Neural cell (in vitro differentiated cells): ENCODE measurements at regions not wholly inside any gene's neighbourhood (a gene's known extent, or its start where the extent isn't known, plus 50 kb on each side); places are given as distances from the start of the nearest gene placed in this dataset.

Source experiments
- CTCF ChIP-seq: fragments of 450-650 bp; IDR thresholded peaks from 2 replicates; pipeline ENCODE4 v1.5.1; 2014; ENCODE audit warnings: antibody characterized with exemption, mild to moderate bottlenecking, moderate library complexity; ENCODE audit not compliant: poor library complexity, severe bottlenecking
- EZH2 ChIP-seq: fragments of 200-600, 300-800 bp; shearing (Covaris generic), sonication (generic); IDR thresholded peaks from 2 replicates; pipeline ENCODE4 v1.6.1; 2014; ENCODE audit warnings: antibody characterized with exemption, low read length, borderline replicate concordance, mild to moderate bottlenecking; ENCODE audit not compliant: insufficient read depth, poor library complexity, severe bottlenecking
- POLR2AphosphoS5 ChIP-seq: IDR thresholded peaks from 2 replicates; pipeline ENCODE4 v1.6.1; 2012
- RAD21 ChIP-seq: fragments of 450-650 bp; conservative IDR thresholded peaks from 2 replicates; pipeline ENCODE4 v1.6.1; 2014; ENCODE audit warnings: antibody characterized with exemption, mild to moderate bottlenecking, moderate library complexity
- SMC3 ChIP-seq: fragments of 450-650 bp; conservative IDR thresholded peaks from 2 replicates; pipeline ENCODE4 v1.6.1; 2014; ENCODE audit warnings: antibody characterized with exemption, mild to moderate bottlenecking, moderate library complexity; ENCODE audit not compliant: poor library complexity

- TF ChIP-seq SMC3, result no peak
- TF ChIP-seq CTCF, result no peak
- no peak for TF ChIP-seq RAD21
- no peak for TF ChIP-seq POLR2AphosphoS5
- no peak for TF ChIP-seq EZH2
Measured at GRCh38 chr15:93500155-93500554, 411.1 kb upstream of the RGMA start.
